Testis (tissue), 2 donors: ENCODE measurements at regions not wholly inside any gene's neighbourhood (a gene's known extent, or its start where the extent isn't known, plus 50 kb on each side); places are given as distances from the start of the nearest gene placed in this dataset.

Experiments used
- CTCF ChIP-seq, 3 experiments: fragments of 450-650 bp in 2 of 3; fragments of 200-600 bp in 1 of 3; sonication (generic) in 1 of 3; IDR thresholded peaks; one replicate each; pipeline ENCODE4 v1.5.1; 2016 to 2019; ENCODE audit warnings: antibody characterized with exemption in 3 of 3, mild to moderate bottlenecking in 2 of 3, moderate library complexity in 1 of 3
- POLR2A ChIP-seq: fragments of 450-650 bp; IDR thresholded peaks from one replicate; pipeline ENCODE4 v1.6.1; 2017; ENCODE audit warnings: antibody characterized with exemption, mild to moderate bottlenecking, moderate library complexity

- TF ChIP-seq CTCF (IDR thresholded peaks at IDR 0.05) (no peak), POLR2A (no peak)
Measured at GRCh38 chr7:81616951-81617350, 152.9 kb downstream of the HGF start.
